ENCODE measurements at regions not wholly inside any gene's neighbourhood (a gene's known extent, or its start where the extent isn't known, plus 50 kb on each side); places are given as distances from the start of the nearest gene placed in this dataset.
"Not testable (repeated sequence)": the region's sequence is repeated elsewhere in the genome, so short reads cannot be mapped to it uniquely, and the experiment has no call there.

GRCh38 chr3:11898611-11899325 is 52.1 kb upstream of the TAMM41 start:
- no peaks in the 10 kb centered on the region for H3K36me3 ChIP-seq (ENCODE audit: insufficient read depth, low read length)
- TF ChIP-seq EZH2 (IDR thresholded peaks at IDR 0.05; ENCODE audit: borderline replicate concordance, low read length), result no peak
- TF ChIP-seq CTCF (IDR thresholded peaks at IDR 0.05; ENCODE audit: low read length), result no peak
- H4K20me1 ChIP-seq (ENCODE audit: insufficient read depth, low read length), result no peaks in the 10 kb centered on the region
- H3K4me1 ChIP-seq (ENCODE audit: insufficient read depth, low read length, severe bottlenecking), result no peaks in the 10 kb centered on the region
- H3K27ac ChIP-seq (ENCODE audit: low read depth, low read length, poor library complexity, severe bottlenecking), result no peak overlapping the region
- no peak overlapping the region for H3K9ac ChIP-seq (ENCODE audit: low read length)
- no peak overlapping the region for H2AFZ ChIP-seq (ENCODE audit: low read length)
- no peak overlapping the region for H3K4me3 ChIP-seq (ENCODE audit: low read depth, low read length, poor library complexity, severe bottlenecking)
- no peak overlapping the region for H3K4me2 ChIP-seq (ENCODE audit: low read length)
- no peaks in the 10 kb centered on the region; the same call in 1 of the 2 replicates for H3K27me3 ChIP-seq (ENCODE audit: insufficient read depth, low read length)
- no peaks in the 10 kb centered on the region for H3K79me2 ChIP-seq (ENCODE audit: insufficient read depth, low read length)
- no peaks in the 10 kb centered on the region for H3K9me3 ChIP-seq (ENCODE audit: low read length)
- H3K9me2 ChIP-seq (ENCODE audit: low read depth, low read length), result no peaks in the 10 kb centered on the region
- no peaks in the 10 kb centered on the region for H3F3A ChIP-seq (ENCODE audit: insufficient read depth, low read length)

GRCh38 chr3:11899389-11899788 is 52.7 kb upstream of the TAMM41 start:
- not testable (repeated sequence) for H3K9me3 ChIP-seq (ENCODE audit: low read length); H3K4me2 ChIP-seq (ENCODE audit: low read length); H3F3A ChIP-seq (ENCODE audit: insufficient read depth, low read length); H4K20me1 ChIP-seq (ENCODE audit: insufficient read depth, low read length); H3K9me2 ChIP-seq (ENCODE audit: low read depth, low read length); H3K4me1 ChIP-seq (ENCODE audit: insufficient read depth, low read length, severe bottlenecking); H2AFZ ChIP-seq (ENCODE audit: low read length); H3K27me3 ChIP-seq (ENCODE audit: insufficient read depth, low read length); H3K27ac ChIP-seq (ENCODE audit: low read depth, low read length, poor library complexity, severe bottlenecking); H3K79me2 ChIP-seq (ENCODE audit: insufficient read depth, low read length); H3K4me3 ChIP-seq (ENCODE audit: low read depth, low read length, poor library complexity, severe bottlenecking); H3K9ac ChIP-seq (ENCODE audit: low read length); H3K36me3 ChIP-seq (ENCODE audit: insufficient read depth, low read length)

GRCh38 chr3:11899826-11900225 is 53.1 kb upstream of the TAMM41 start:
- H3K4me2 ChIP-seq (ENCODE audit: low read length), result no peak overlapping the region

More at GRCh38 chr3:11899826-11900225, 53.1 kb upstream of the TAMM41 start:
- Histone ChIP-seq H3K36me3 (ENCODE audit: insufficient read depth, low read length) (no peaks in the 10 kb centered on the region), H3F3A (ENCODE audit: insufficient read depth, low read length) (no peaks in the 10 kb centered on the region), H3K27me3 (ENCODE audit: insufficient read depth, low read length) (no peaks in the 10 kb centered on the region; the same call in 1 of the 2 replicates), H3K4me1 (ENCODE audit: insufficient read depth, low read length, severe bottlenecking) (no peaks in the 10 kb centered on the region), H3K9ac (ENCODE audit: low read length) (no peak overlapping the region), H3K9me2 (ENCODE audit: low read depth, low read length) (no peaks in the 10 kb centered on the region), H3K79me2 (ENCODE audit: insufficient read depth, low read length) (no peaks in the 10 kb centered on the region), H4K20me1 (ENCODE audit: insufficient read depth, low read length) (no peaks in the 10 kb centered on the region), H3K9me3 (ENCODE audit: low read length) (no peaks in the 10 kb centered on the region), H3K4me3 (ENCODE audit: low read depth, low read length, poor library complexity, severe bottlenecking) (no peak overlapping the region), H3K27ac (ENCODE audit: low read depth, low read length, poor library complexity, severe bottlenecking) (no peak overlapping the region), H2AFZ (ENCODE audit: low read length) (no peak overlapping the region)
- TF ChIP-seq EZH2 (IDR thresholded peaks at IDR 0.05; ENCODE audit: borderline replicate concordance, low read length) (no peak), CTCF (IDR thresholded peaks at IDR 0.05; ENCODE audit: low read length) (no peak)
